Mesendoderm (in vitro differentiated cells): ENCODE measurements at regions not wholly inside any gene's neighbourhood (a gene's known extent, or its start where the extent isn't known, plus 50 kb on each side); places are given as distances from the start of the nearest gene placed in this dataset.

ENCODE experiments used
- DNase-seq: peaks from one replicate; pipeline ENCODE4 v3.0.0; 2013
- H2AK5ac ChIP-seq: 2 replicates; pipeline ENCODE4 v1.6.1; 2013; ENCODE audit warnings: low read length, inconsistent platforms
- H2BK120ac ChIP-seq: 2 replicates; pipeline ENCODE4 v1.6.1; 2013; ENCODE audit warnings: low read depth, mild to moderate bottlenecking, low read length, moderate library complexity, mixed read lengths
- H2BK15ac ChIP-seq: replicated peaks from 2 replicates; pipeline ENCODE4 v1.6.1; 2013; ENCODE audit warnings: low read depth, mild to moderate bottlenecking, moderate library complexity
- H2BK5ac ChIP-seq: 2 replicates; pipeline ENCODE4 v1.6.1; 2013; ENCODE audit warnings: low read length, inconsistent platforms
- H3K18ac ChIP-seq: 2 replicates; pipeline ENCODE4 v1.6.1; 2013; ENCODE audit warnings: mild to moderate bottlenecking, low read length, mixed read lengths
- H3K23ac ChIP-seq: one replicate; pipeline ENCODE4 v1.6.1; 2013; ENCODE audit warnings: low read length
- H3K27ac ChIP-seq: 2 replicates; pipeline ENCODE4 v1.5.1; 2013; ENCODE audit warnings: low read depth, mild to moderate bottlenecking, inconsistent platforms, low read length, moderate library complexity
- H3K27me3 ChIP-seq: 2 replicates; pipeline ENCODE4 v1.6.1; 2013; ENCODE audit warnings: low read length, control low read depth, mild to moderate bottlenecking, inconsistent platforms; ENCODE audit not compliant: insufficient read depth, poor library complexity
- H3K36me3 ChIP-seq: 2 replicates; pipeline ENCODE4 v1.6.1; 2013; ENCODE audit warnings: low read length, inconsistent platforms; ENCODE audit not compliant: control insufficient read depth, insufficient read depth
- H3K4ac ChIP-seq: one replicate; pipeline ENCODE4 v1.6.1; 2013; ENCODE audit warnings: low read depth, mild to moderate bottlenecking, low read length, moderate library complexity
- H3K4me1 ChIP-seq: 2 replicates; pipeline ENCODE4 v1.6.1; 2013; ENCODE audit warnings: low read depth, low read length, inconsistent platforms; ENCODE audit not compliant: control insufficient read depth
- H3K4me2 ChIP-seq: 2 replicates; pipeline ENCODE4 v1.6.1; 2013; ENCODE audit warnings: low read length
- H3K4me3 ChIP-seq: 2 replicates; pipeline ENCODE4 v1.5.1; 2013; ENCODE audit warnings: mild to moderate bottlenecking, low read length
- H3K56ac ChIP-seq: one replicate; pipeline ENCODE4 v1.6.1; 2013; ENCODE audit warnings: low read length
- H3K79me1 ChIP-seq: 2 replicates; pipeline ENCODE4 v1.6.1; 2013; ENCODE audit warnings: low read length, inconsistent platforms
- H3K79me2 ChIP-seq: 2 replicates; pipeline ENCODE4 v1.6.1; 2013; ENCODE audit warnings: mild to moderate bottlenecking, low read length; ENCODE audit not compliant: control insufficient read depth, insufficient read depth
- H3K9ac ChIP-seq: 2 replicates; pipeline ENCODE4 v1.6.1; 2013; ENCODE audit warnings: low read length, inconsistent platforms
- H4K5ac ChIP-seq: one replicate; pipeline ENCODE4 v1.6.1; 2013; ENCODE audit warnings: low read length
- H4K8ac ChIP-seq: one replicate; pipeline ENCODE4 v1.6.1; 2013; ENCODE audit warnings: low read depth, mild to moderate bottlenecking, control low read depth, low read length, moderate library complexity
- WGBS: extraction: QIAGEN DNeasy Blood & Tissue Kit; methylation state at CpG from one replicate; pipeline ENCODE4 v1.1.7; 2013; ENCODE audit warnings: low lambda C conversion rate, missing lambda C conversion rate; ENCODE audit not compliant: insufficient coverage; ENCODE audit errors: extremely low coverage; 5-methylcytosine and 5-hydroxymethylcytosine counted together

GRCh38 chr18:40690062-40690461 lies 1265.0 kb upstream of the PIK3C3 start:
- Histone ChIP-seq H3K27ac (no peak overlapping the region), H4K8ac (no peak overlapping the region), H4K5ac (no peak overlapping the region), H3K4me2 (no peak overlapping the region), H3K9ac (no peak overlapping the region), H3K79me2 (no peaks in the 10 kb centered on the region), H3K4ac (no peak overlapping the region), H3K79me1 (no peaks in the 10 kb centered on the region), H3K36me3 (no peaks in the 10 kb centered on the region), H2BK120ac (no peak overlapping the region), H3K56ac (no peak overlapping the region), H3K4me3 (no peak overlapping the region), H3K18ac (no peak overlapping the region), H2BK15ac (no peak overlapping the region), H2BK5ac (no peak overlapping the region), H3K4me1 (no peaks in the 10 kb centered on the region), H3K23ac (no peak overlapping the region), H3K27me3 (no peaks in the 10 kb centered on the region), H2AK5ac (no peak overlapping the region)
- no CpG with 5 or more reads among the region's 2 CpGs for WGBS
- no peak for DNase-seq

- Histone ChIP-seq H3K9ac (no peak overlapping the region), H4K5ac (no peak overlapping the region), H3K23ac (no peak overlapping the region), H3K79me1 (no peaks in the 10 kb centered on the region), H3K18ac (no peak overlapping the region), H4K8ac (no peak overlapping the region), H3K4me2 (no peak overlapping the region), H3K4ac (no peak overlapping the region), H3K79me2 (no peaks in the 10 kb centered on the region), H3K56ac (no peak overlapping the region), H3K27ac (no peak overlapping the region), H2BK15ac (no peak overlapping the region), H2BK120ac (no peak overlapping the region), H3K27me3 (no peaks in the 10 kb centered on the region), H3K4me1 (no peaks in the 10 kb centered on the region), H2AK5ac (no peak overlapping the region), H3K36me3 (no peaks in the 10 kb centered on the region), H2BK5ac (no peak overlapping the region), H3K4me3 (no peak overlapping the region)
- 100% methylated on average over 1 of the region's 2 CpGs for WGBS
- DNase-seq, result peak; percentile 36
Measured at GRCh38 chr18:40687399-40687798, 1267.6 kb upstream of the PIK3C3 start.

- Histone ChIP-seq H3K79me2 (no peaks in the 10 kb centered on the region), H2BK120ac (no peak overlapping the region), H3K9ac (no peak overlapping the region), H3K18ac (no peak overlapping the region), H4K5ac (no peak overlapping the region), H3K4me1 (no peaks in the 10 kb centered on the region), H3K4me3 (no peak overlapping the region), H3K27me3 (no peaks in the 10 kb centered on the region), H3K56ac (no peak overlapping the region), H3K4ac (no peak overlapping the region), H2BK5ac (no peak overlapping the region), H4K8ac (no peak overlapping the region), H3K36me3 (no peaks in the 10 kb centered on the region), H2AK5ac (no peak overlapping the region), H3K23ac (no peak overlapping the region), H3K79me1 (no peaks in the 10 kb centered on the region), H2BK15ac (no peak overlapping the region), H3K4me2 (no peak overlapping the region), H3K27ac (no peak overlapping the region)
- no peak for DNase-seq
- no CpG with 5 or more reads among the region's 3 CpGs for WGBS
Measured at GRCh38 chr18:40686836-40687235, 1268.2 kb upstream of the PIK3C3 start.

GRCh38 chr18:40685219-40685618 lies 1269.8 kb upstream of the PIK3C3 start:
- H3K56ac ChIP-seq, result no peak overlapping the region
- H3K18ac ChIP-seq, result no peak overlapping the region
- WGBS, result no CpG with 5 or more reads among the region's 2 CpGs
- H3K27me3 ChIP-seq, result no peaks in the 10 kb centered on the region
- H3K79me1 ChIP-seq, result no peaks in the 10 kb centered on the region
- no peak overlapping the region for H2BK15ac ChIP-seq
- no peak overlapping the region for H2BK120ac ChIP-seq
- H3K9ac ChIP-seq, result no peak overlapping the region
- no peak overlapping the region for H3K4ac ChIP-seq
- H3K4me3 ChIP-seq, result no peak overlapping the region
- H3K36me3 ChIP-seq, result no peaks in the 10 kb centered on the region
- no peak overlapping the region for H3K23ac ChIP-seq
- no peaks in the 10 kb centered on the region for H3K4me1 ChIP-seq
- no peak for DNase-seq
- no peak overlapping the region for H2AK5ac ChIP-seq
- no peak overlapping the region for H4K8ac ChIP-seq
- H4K5ac ChIP-seq, result no peak overlapping the region
- H3K79me2 ChIP-seq, result no peaks in the 10 kb centered on the region
- H2BK5ac ChIP-seq, result no peak overlapping the region
- no peak overlapping the region for H3K27ac ChIP-seq
- H3K4me2 ChIP-seq, result no peak overlapping the region

- Histone ChIP-seq H3K9ac (no peak overlapping the region), H3K4me3 (no peak overlapping the region), H3K4me2 (no peak overlapping the region), H3K56ac (no peak overlapping the region), H2BK5ac (no peak overlapping the region), H4K8ac (no peak overlapping the region), H3K79me1 (no peaks in the 10 kb centered on the region), H2BK15ac (no peak overlapping the region), H2AK5ac (no peak overlapping the region), H3K79me2 (no peaks in the 10 kb centered on the region), H3K4me1 (no peaks in the 10 kb centered on the region), H3K27me3 (no peaks in the 10 kb centered on the region), H3K23ac (no peak overlapping the region), H2BK120ac (no peak overlapping the region), H3K36me3 (no peaks in the 10 kb centered on the region), H3K27ac (no peak overlapping the region), H3K4ac (no peak overlapping the region), H3K18ac (no peak overlapping the region), H4K5ac (no peak overlapping the region)
- no CpG with 5 or more reads among the region's 2 CpGs for WGBS
- DNase-seq, result no peak
Measured at GRCh38 chr18:40678318-40678717, 1276.7 kb upstream of the PIK3C3 start.

GRCh38 chr18:40676668-40677067 lies 1278.4 kb upstream of the PIK3C3 start:
- H4K8ac ChIP-seq, result no peak overlapping the region
- WGBS, result 100% methylated on average over 1 of the region's 1 CpG
- H3K36me3 ChIP-seq, result no peaks in the 10 kb centered on the region
- no peaks in the 10 kb centered on the region for H3K79me2 ChIP-seq
- H2BK5ac ChIP-seq, result no peak overlapping the region
- no peak overlapping the region for H4K5ac ChIP-seq
- no peak overlapping the region for H3K56ac ChIP-seq
- H2BK120ac ChIP-seq, result no peak overlapping the region
- no peaks in the 10 kb centered on the region for H3K4me1 ChIP-seq
- no peak overlapping the region for H3K18ac ChIP-seq
- H2AK5ac ChIP-seq, result no peak overlapping the region
- H3K9ac ChIP-seq, result no peak overlapping the region
- H3K23ac ChIP-seq, result no peak overlapping the region
- H3K4ac ChIP-seq, result no peak overlapping the region
- DNase-seq, result no peak
- no peaks in the 10 kb centered on the region for H3K79me1 ChIP-seq
- H3K27me3 ChIP-seq, result no peaks in the 10 kb centered on the region
- H3K4me3 ChIP-seq, result no peak overlapping the region
- H3K4me2 ChIP-seq, result no peak overlapping the region
- H3K27ac ChIP-seq, result no peak overlapping the region
- H2BK15ac ChIP-seq, result no peak overlapping the region
